ENCODE measurements at regions not wholly inside any gene's neighbourhood (a gene's known extent, or its start where the extent isn't known, plus 50 kb on each side); places are given as distances from the start of the nearest gene placed in this dataset.
A peak's percentile ranks its signal among the peaks of the same experiment; 100 is the strongest.

GRCh38 chr4:57333684-57334083 lies 223.5 kb upstream of the IGFBP7 start:
- Mint-ChIP-seq H3K9me3 (no peaks in the 10 kb centered on the region), H3K27ac (peak overlapping the region in 2 of 3 experiments; percentile 34 to 38), H3K4me1 (peaks cover 9% of the 10 kb centered on the region), H3K4me3 (no peak overlapping the region), H3K27me3 (ENCODE audit: low read depth) (peaks cover 8% of the 10 kb centered on the region), H3K36me3 (ENCODE audit: low read depth) (no peaks in the 10 kb centered on the region)
- TF ChIP-seq CTCF (IDR thresholded peaks at IDR 0.05; ENCODE audit: unreplicated experiment in 3 of 3) = no peak

DNA sequence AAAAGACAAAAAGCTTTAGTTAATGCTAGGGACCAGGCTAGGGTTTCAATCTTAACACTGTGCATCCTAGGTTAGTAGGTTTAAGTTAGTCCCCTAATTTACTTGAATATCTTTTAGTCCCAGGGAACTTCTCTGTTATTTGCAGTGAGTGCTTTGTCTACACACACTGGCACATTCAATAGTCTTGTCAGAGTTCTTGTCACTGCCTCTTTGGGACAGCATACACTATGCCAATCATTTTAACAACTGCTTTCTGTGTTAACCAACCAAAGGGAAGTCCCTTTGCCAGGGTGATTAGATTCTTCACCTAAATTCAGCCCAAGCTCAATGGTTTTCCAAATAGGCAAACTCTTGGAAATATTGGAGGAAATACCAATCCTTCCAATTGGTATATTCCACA lies 221.8 kb upstream of the IGFBP7 start:
- no peak for TF ChIP-seq CTCF (IDR thresholded peaks at IDR 0.05; ENCODE audit: unreplicated experiment in 3 of 3)
- no peak overlapping the region for H3K27ac Mint-ChIP-seq

GRCh38 chr4:57329279-57329678 lies 219.1 kb upstream of the IGFBP7 start:
- peaks cover 4% of the 10 kb centered on the region for H3K27me3 Mint-ChIP-seq (ENCODE audit: low read depth)
- H3K9me3 Mint-ChIP-seq = no peaks in the 10 kb centered on the region
- no peak overlapping the region for H3K4me3 Mint-ChIP-seq
- no peak for TF ChIP-seq CTCF (IDR thresholded peaks at IDR 0.05; ENCODE audit: unreplicated experiment in 3 of 3)
- H3K27ac Mint-ChIP-seq = no peak overlapping the region
- H3K4me1 Mint-ChIP-seq = peaks cover 14% of the 10 kb centered on the region
- H3K36me3 Mint-ChIP-seq (ENCODE audit: low read depth) = no peaks in the 10 kb centered on the region

More for the DNA sequence above, 221.8 kb upstream of the IGFBP7 start:
- no peak overlapping the region for H3K4me3 Mint-ChIP-seq
- H3K4me1 Mint-ChIP-seq = peaks cover 9% of the 10 kb centered on the region
- no peaks in the 10 kb centered on the region for H3K36me3 Mint-ChIP-seq (ENCODE audit: low read depth)
- peaks cover 8% of the 10 kb centered on the region for H3K27me3 Mint-ChIP-seq (ENCODE audit: low read depth)
- H3K9me3 Mint-ChIP-seq = no peaks in the 10 kb centered on the region

- H3K4me1 Mint-ChIP-seq = peaks cover 25% of the 10 kb centered on the region
- TF ChIP-seq CTCF (IDR thresholded peaks at IDR 0.05; ENCODE audit: unreplicated experiment in 3 of 3) = no peak
- no peak overlapping the region for H3K4me3 Mint-ChIP-seq
- H3K27me3 Mint-ChIP-seq (ENCODE audit: low read depth) = no peaks in the 10 kb centered on the region
- H3K36me3 Mint-ChIP-seq (ENCODE audit: low read depth) = no peaks in the 10 kb centered on the region
- no peak overlapping the region for H3K27ac Mint-ChIP-seq
- H3K9me3 Mint-ChIP-seq = no peaks in the 10 kb centered on the region
Observed at GRCh38 chr4:57324673-57325307, 214.6 kb upstream of the IGFBP7 start.

GRCh38 chr4:57320849-57321248 lies 210.7 kb upstream of the IGFBP7 start:
- no peak overlapping the region for H3K4me3 Mint-ChIP-seq
- peak overlapping the region; percentile 13 to 65 (median 60) for H3K27ac Mint-ChIP-seq
- no peak for TF ChIP-seq CTCF (IDR thresholded peaks at IDR 0.05; ENCODE audit: unreplicated experiment in 3 of 3)
- peaks cover 25% of the 10 kb centered on the region for H3K4me1 Mint-ChIP-seq
- no peaks in the 10 kb centered on the region for H3K9me3 Mint-ChIP-seq
- no peaks in the 10 kb centered on the region for H3K27me3 Mint-ChIP-seq (ENCODE audit: low read depth)
- H3K36me3 Mint-ChIP-seq (ENCODE audit: low read depth) = no peaks in the 10 kb centered on the region

DNA sequence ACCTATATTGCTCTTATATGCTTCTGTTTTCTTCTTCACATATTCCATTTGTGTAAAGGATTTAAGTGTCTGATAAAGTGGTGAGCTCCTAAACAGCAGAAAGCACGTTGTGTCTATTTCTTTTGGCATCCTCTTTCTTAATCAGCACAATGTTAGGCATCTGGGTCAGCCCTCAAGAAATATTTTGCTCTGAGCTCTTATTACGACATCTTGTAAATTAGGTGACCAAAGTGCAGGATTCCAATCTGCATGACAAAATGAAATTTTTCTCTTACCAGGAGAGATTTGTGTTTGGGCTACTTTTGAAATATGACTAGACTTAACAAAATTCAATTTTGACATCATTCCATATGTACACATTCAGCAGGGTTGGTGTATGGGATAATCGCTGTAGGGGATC lies 210.0 kb upstream of the IGFBP7 start:
- Mint-ChIP-seq H3K9me3 (no peaks in the 10 kb centered on the region), H3K4me3 (no peak overlapping the region), H3K4me1 (peaks cover 25% of the 10 kb centered on the region), H3K27ac (peak overlapping the region in 1 of 3 experiments; percentile 28), H3K27me3 (ENCODE audit: low read depth) (no peaks in the 10 kb centered on the region), H3K36me3 (ENCODE audit: low read depth) (no peaks in the 10 kb centered on the region)
- TF ChIP-seq CTCF (IDR thresholded peaks at IDR 0.05; ENCODE audit: unreplicated experiment in 3 of 3) = no peak
